ENCODE measurements at regions not wholly inside any gene's neighbourhood (a gene's known extent, or its start where the extent isn't known, plus 50 kb on each side); places are given as distances from the start of the nearest gene placed in this dataset.
"Not testable (repeated sequence)": the region's sequence is repeated elsewhere in the genome, so short reads cannot be mapped to it uniquely, and the experiment has no call there.

- DNase-seq = no peak
Observed at GRCh38 chr4:23976423-23976822, 86.6 kb upstream of the PPARGC1A start.

- no peak for DNase-seq
Observed at GRCh38 chr4:23973308-23973855, 83.5 kb upstream of the PPARGC1A start.

- no peak for DNase-seq
Observed at GRCh38 chr4:23972805-23973204, 83.0 kb upstream of the PPARGC1A start.

GRCh38 chr4:23972187-23972586, 82.3 kb upstream of the PPARGC1A start:
- no peak for DNase-seq

GRCh38 chr4:23970201-23970850, 80.5 kb upstream of the PPARGC1A start:
- no peak for DNase-seq

GRCh38 chr4:23969635-23970145, 79.8 kb upstream of the PPARGC1A start:
- DNase-seq = no peak

GRCh38 chr4:23967281-23967680, 77.4 kb upstream of the PPARGC1A start:
- no peak for DNase-seq

GRCh38 chr4:23966725-23967124, 76.9 kb upstream of the PPARGC1A start:
- DNase-seq = peak in 1 of 2 experiments; percentile 2

GRCh38 chr4:23962462-23962861, 72.6 kb upstream of the PPARGC1A start:
- no peak for DNase-seq

GRCh38 chr4:23961395-23961794, 71.5 kb upstream of the PPARGC1A start:
- not testable (repeated sequence) for DNase-seq

GRCh38 chr4:23959396-23960148, 69.7 kb upstream of the PPARGC1A start:
- DNase-seq = no peak

- no peak for DNase-seq
Observed at GRCh38 chr4:23958749-23959148, 68.9 kb upstream of the PPARGC1A start.

GRCh38 chr4:23957465-23957864, 67.6 kb upstream of the PPARGC1A start:
- no peak for DNase-seq

- DNase-seq = no peak
Observed at GRCh38 chr4:23956601-23957364, 66.9 kb upstream of the PPARGC1A start.

- no peak for DNase-seq
Observed at GRCh38 chr4:23952258-23952657, 62.4 kb upstream of the PPARGC1A start.

GRCh38 chr4:23947826-23948225, 58.0 kb upstream of the PPARGC1A start:
- no peak for DNase-seq

GRCh38 chr4:23946299-23946698, 56.5 kb upstream of the PPARGC1A start:
- DNase-seq = no peak

GRCh38 chr4:23945451-23946017, 55.7 kb upstream of the PPARGC1A start:
- DNase-seq = no peak

- not testable (repeated sequence) for DNase-seq
Observed at GRCh38 chr4:23944556-23944955, 54.7 kb upstream of the PPARGC1A start.

- no peak for DNase-seq
Observed at GRCh38 chr4:23943478-23943877, 53.6 kb upstream of the PPARGC1A start.

- DNase-seq = no peak
Observed at GRCh38 chr4:23942471-23942870, 52.6 kb upstream of the PPARGC1A start.

All from NCI-H526 (cell line).